GM23248 (cell line): ENCODE measurements at regions not wholly inside any gene's neighbourhood (a gene's known extent, or its start where the extent isn't known, plus 50 kb on each side); places are given as distances from the start of the nearest gene placed in this dataset.

Source experiments
- DNase-seq: peaks from one replicate; pipeline ENCODE4 v3.0.0-alpha.2; 2015
- H2AFZ ChIP-seq: fragments of 200-600 bp; sonication (generic); 2 replicates; pipeline ENCODE4 v1.6.1; 2016; ENCODE audit warnings: antibody characterized with exemption
- H3F3A ChIP-seq: fragments of 200-600 bp; sonication (generic); 2 replicates; pipeline ENCODE4 v1.6.1; 2016; ENCODE audit warnings: mild to moderate bottlenecking, antibody characterized with exemption, mixed run types; ENCODE audit not compliant: insufficient read depth
- H3K27ac ChIP-seq: fragments of 200-600 bp; sonication (generic); 2 replicates; pipeline ENCODE4 v1.5.1; 2016; ENCODE audit warnings: mild to moderate bottlenecking
- H3K27me3 ChIP-seq: fragments of 200-600 bp; sonication (generic); replicated peaks from 2 replicates; pipeline ENCODE4 v1.6.1; 2016; ENCODE audit warnings: mild to moderate bottlenecking; ENCODE audit not compliant: insufficient read depth
- H3K36me3 ChIP-seq: fragments of 200-600 bp; sonication (generic); 2 replicates; pipeline ENCODE4 v1.6.1; 2016; ENCODE audit warnings: low read depth, mild to moderate bottlenecking
- H3K4me1 ChIP-seq: fragments of 200-600 bp; sonication (generic); 2 replicates; pipeline ENCODE4 v1.6.1; 2016; ENCODE audit warnings: mild to moderate bottlenecking; ENCODE audit not compliant: insufficient read depth
- H3K4me2 ChIP-seq: fragments of 200-600 bp; sonication (generic); one replicate; pipeline ENCODE4 v1.6.1; 2016; ENCODE audit warnings: mild to moderate bottlenecking; ENCODE audit not compliant: unreplicated experiment
- H3K4me3 ChIP-seq: fragments of 200-600 bp; sonication (generic); 2 replicates; pipeline ENCODE4 v1.5.1; 2016; ENCODE audit warnings: mild to moderate bottlenecking
- H3K79me2 ChIP-seq: fragments of 200-600 bp; sonication (generic); 2 replicates; pipeline ENCODE4 v1.6.1; 2016; ENCODE audit warnings: mild to moderate bottlenecking; ENCODE audit not compliant: insufficient read depth
- H3K9ac ChIP-seq: fragments of 200-600 bp; sonication (generic); 2 replicates; pipeline ENCODE4 v1.6.1; 2016; ENCODE audit warnings: mild to moderate bottlenecking
- H3K9me2 ChIP-seq: fragments of 200-600 bp; sonication (generic); 2 replicates; pipeline ENCODE4 v1.6.1; 2016; ENCODE audit warnings: mixed run types, mild to moderate bottlenecking, moderate library complexity; ENCODE audit not compliant: insufficient read depth
- H3K9me3 ChIP-seq: fragments of 200-600 bp; sonication (generic); one replicate; pipeline ENCODE4 v1.6.1; 2017; ENCODE audit warnings: low read depth
- H4K20me1 ChIP-seq: fragments of 200-600 bp; sonication (generic); 2 replicates; pipeline ENCODE4 v1.6.0; 2016; ENCODE audit not compliant: insufficient read depth
- EZH2 ChIP-seq: fragments of 200-600 bp; sonication (generic); IDR thresholded peaks from 2 replicates; pipeline ENCODE4 v1.6.1; 2018; ENCODE audit warnings: antibody characterized with exemption, mild to moderate bottlenecking; ENCODE audit not compliant: insufficient read depth, poor library complexity, severe bottlenecking
- EZH2phosphoT487 ChIP-seq: fragments of 200-600 bp; sonication (generic); IDR thresholded peaks from 2 replicates; pipeline ENCODE4 v1.6.1; 2018; ENCODE audit warnings: antibody characterized with exemption, moderate library complexity, mild to moderate bottlenecking, low read depth; ENCODE audit not compliant: insufficient read depth
- WGBS, 2 experiments: methylation state at CpG; one replicate each; pipeline ENCODE4 v1.1.6; 2015 to 2017; ENCODE audit warnings: low lambda C conversion rate in 2 of 2, low coverage in 1 of 2; ENCODE audit errors: missing lambda C conversion rate in 2 of 2; 5-methylcytosine and 5-hydroxymethylcytosine counted together
- in situ Hi-C: fragments of 300-500 bp; cut with MboI; formaldehyde crosslinking; loops from 2 replicates; pipeline ENCODE4 v1.15.0; 2020

- Histone ChIP-seq H3K9me2 (no peaks in the 10 kb centered on the region), H3F3A (no peaks in the 10 kb centered on the region), H3K4me2 (no peak overlapping the region), H3K79me2 (no peaks in the 10 kb centered on the region), H3K4me1 (no peaks in the 10 kb centered on the region), H3K9ac (no peak overlapping the region), H3K36me3 (no peaks in the 10 kb centered on the region), H3K27me3 (no peaks in the 10 kb centered on the region), H4K20me1 (no peaks in the 10 kb centered on the region), H2AFZ (no peak overlapping the region), H3K27ac (no peak overlapping the region), H3K9me3 (no peaks in the 10 kb centered on the region), H3K4me3 (no peak overlapping the region)
- DNase-seq = no peak
- TF ChIP-seq EZH2 = no peak
- 0 to 3% methylated on average over 1 of the region's 1 CpG for WGBS, 2 experiments
- in situ Hi-C loops = no loop called here
These were observed 107.0 kb downstream of the ATXN7L3B start for GRCh38 chr12:74644681-74645080.

GRCh38 chr12:74646831-74647230 is 109.2 kb downstream of the ATXN7L3B start:
- Histone ChIP-seq H3F3A (no peaks in the 10 kb centered on the region), H4K20me1 (no peaks in the 10 kb centered on the region), H2AFZ (no peak overlapping the region), H3K4me2 (no peak overlapping the region), H3K9ac (no peak overlapping the region), H3K9me3 (no peaks in the 10 kb centered on the region), H3K4me3 (no peak overlapping the region), H3K79me2 (no peaks in the 10 kb centered on the region), H3K27ac (no peak overlapping the region), H3K4me1 (no peaks in the 10 kb centered on the region), H3K36me3 (no peaks in the 10 kb centered on the region), H3K9me2 (no peaks in the 10 kb centered on the region), H3K27me3 (no peaks in the 10 kb centered on the region)
- WGBS, 2 experiments = 0% methylated on average over 1 of the region's 1 CpG
- peak; percentile 7 for DNase-seq
- in situ Hi-C loops = no loop called here
- TF ChIP-seq EZH2phosphoT487 (no peak), EZH2 (no peak)

- Histone ChIP-seq H3K4me1 (no peaks in the 10 kb centered on the region), H3K9me2 (no peaks in the 10 kb centered on the region), H3K9me3 (no peaks in the 10 kb centered on the region), H4K20me1 (no peaks in the 10 kb centered on the region), H3K27me3 (no peaks in the 10 kb centered on the region), H2AFZ (no peak overlapping the region), H3K4me3 (no peak overlapping the region), H3K36me3 (no peaks in the 10 kb centered on the region), H3F3A (no peaks in the 10 kb centered on the region), H3K79me2 (no peaks in the 10 kb centered on the region), H3K27ac (no peak overlapping the region), H3K4me2 (no peak overlapping the region), H3K9ac (no peak overlapping the region)
- in situ Hi-C loops = no loop called here
- TF ChIP-seq EZH2 (no peak), EZH2phosphoT487 (no peak)
- no peak for DNase-seq
- WGBS, 2 experiments = 0% methylated on average over 2 of the region's 2 CpGs
These were observed 109.6 kb downstream of the ATXN7L3B start for GRCh38 chr12:74647256-74647655.

GRCh38 chr12:74656251-74656650 is 118.6 kb downstream of the ATXN7L3B start:
- H3K9me3 ChIP-seq = no peaks in the 10 kb centered on the region
- no peaks in the 10 kb centered on the region for H3K36me3 ChIP-seq
- no peaks in the 10 kb centered on the region for H3F3A ChIP-seq
- H3K9me2 ChIP-seq = no peaks in the 10 kb centered on the region
- H3K27ac ChIP-seq = no peak overlapping the region
- in situ Hi-C loops = no loop called here
- H3K4me2 ChIP-seq = no peak overlapping the region
- H3K4me3 ChIP-seq = no peak overlapping the region
- H2AFZ ChIP-seq = no peak overlapping the region
- no peaks in the 10 kb centered on the region for H3K27me3 ChIP-seq
- no peak for DNase-seq
- H3K9ac ChIP-seq = no peak overlapping the region
- no peaks in the 10 kb centered on the region for H4K20me1 ChIP-seq
- H3K4me1 ChIP-seq = no peaks in the 10 kb centered on the region
- TF ChIP-seq EZH2phosphoT487 = no peak
- TF ChIP-seq EZH2 = no peak
- no peaks in the 10 kb centered on the region for H3K79me2 ChIP-seq

- H3K79me2 ChIP-seq = no peaks in the 10 kb centered on the region
These were observed 122.8 kb downstream of the ATXN7L3B start for GRCh38 chr12:74660442-74660841.

More at GRCh38 chr12:74660442-74660841, 122.8 kb downstream of the ATXN7L3B start:
- Histone ChIP-seq H3K9me2 (no peaks in the 10 kb centered on the region), H3F3A (no peaks in the 10 kb centered on the region), H3K4me3 (no peak overlapping the region), H3K4me2 (no peak overlapping the region), H3K9ac (no peak overlapping the region), H3K27me3 (no peaks in the 10 kb centered on the region), H3K36me3 (no peaks in the 10 kb centered on the region), H2AFZ (no peak overlapping the region), H3K4me1 (no peaks in the 10 kb centered on the region), H4K20me1 (no peaks in the 10 kb centered on the region), H3K9me3 (no peaks in the 10 kb centered on the region), H3K27ac (no peak overlapping the region)
- in situ Hi-C loops = no loop called here
- TF ChIP-seq EZH2 = no peak
- TF ChIP-seq EZH2phosphoT487 = no peak
- WGBS, 2 experiments = 18 to 21% methylated on average over 5 of the region's 5 CpGs
- DNase-seq = no peak
